ENCODE measurements at regions not wholly inside any gene's neighbourhood (a gene's known extent, or its start where the extent isn't known, plus 50 kb on each side); places are given as distances from the start of the nearest gene placed in this dataset.

DNA sequence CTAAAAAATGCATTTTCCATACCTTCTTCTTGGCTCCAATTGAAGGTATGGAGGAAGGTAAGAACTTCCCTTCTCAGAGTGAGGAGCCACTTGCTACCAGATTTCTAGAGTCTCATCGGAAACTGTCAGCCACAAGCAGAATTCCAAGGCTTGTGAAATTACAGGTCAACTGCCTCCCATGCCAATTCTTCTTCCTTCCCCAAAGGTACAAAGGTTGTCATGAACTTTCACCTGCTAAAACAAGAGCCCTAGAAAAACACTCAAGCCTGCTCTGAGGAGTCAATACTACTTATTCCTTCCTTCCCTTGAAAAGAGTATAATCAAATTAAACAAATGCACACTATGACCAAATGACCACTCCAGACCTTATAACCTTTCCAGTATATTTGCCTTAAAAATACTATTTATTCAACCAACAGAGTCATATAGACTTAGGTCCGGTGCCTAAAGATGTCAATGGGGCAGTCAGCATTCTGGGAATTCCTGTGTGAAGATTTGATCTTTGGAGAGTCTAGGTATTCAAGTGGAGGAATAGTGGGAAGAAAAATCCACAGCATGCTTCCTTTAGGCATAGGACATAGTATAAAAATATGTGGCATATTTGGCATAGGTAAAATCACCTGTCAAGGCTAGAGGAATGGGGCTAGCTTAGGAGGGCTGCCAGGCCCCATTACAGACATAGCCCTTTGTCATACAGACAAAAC lies 539.3 kb downstream of the LIG4 start:
- ChIA-PET RAD21 (ENCODE audit: low non-redundant PET in 1 of 2, low total read pairs in 2 of 2, uncharacterized antibody in 2 of 2, unreplicated experiment in 2 of 2) (no interaction called here), POLR2A (no interaction called here)
- intact Hi-C loops (cut with micrococcal nuclease), result no loop called here

DNA sequence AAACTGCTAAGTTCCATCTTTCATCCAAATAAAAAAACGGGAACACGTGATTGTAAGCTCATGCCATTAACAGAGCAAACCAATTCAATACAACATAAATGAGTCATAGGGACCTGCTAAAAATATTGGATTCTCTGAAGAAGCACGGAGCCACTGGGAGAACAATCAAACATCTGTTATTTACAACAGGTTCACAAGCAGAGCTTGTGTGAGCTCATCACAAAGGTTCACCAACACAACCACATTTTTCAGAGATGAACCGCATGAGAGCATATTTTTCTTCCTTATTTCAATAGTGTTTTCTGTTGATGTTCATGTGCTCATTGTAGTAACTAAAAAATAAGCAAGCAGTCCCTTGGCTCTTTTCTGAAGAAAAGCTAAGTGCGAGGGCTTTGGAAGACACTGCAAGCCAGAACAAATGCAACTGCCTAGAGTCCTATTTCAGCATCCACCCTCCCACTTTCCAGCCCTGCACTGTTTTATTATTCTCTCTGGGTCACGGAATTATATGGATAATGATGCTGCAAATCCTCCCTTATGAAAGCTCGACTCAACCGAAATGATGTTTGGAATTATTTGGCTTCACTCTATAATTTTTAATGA lies 545.8 kb downstream of the LIG4 start:
- BruUV-seq (replicated peaks), result no TSS peak
- Histone ChIP-seq H2AFZ (ENCODE audit: low read depth, low read length, poor library complexity, severe bottlenecking) (no peak overlapping the region), H3K4me1 (ENCODE audit: control insufficient read depth in 1 of 2, insufficient read depth in 2 of 2, low read length in 2 of 2) (no peaks in the 10 kb centered on the region), H3K27me3 (ENCODE audit: insufficient read depth, low read length) (no peaks in the 10 kb centered on the region), H3K4me3 (replicated peaks in 1 of 2; ENCODE audit: low read depth in 1 of 2, low read length in 2 of 2) (no peak overlapping the region), H3K9me2 (ENCODE audit: insufficient read depth) (no peaks in the 10 kb centered on the region), H3K79me2 (ENCODE audit: insufficient read depth, low read length) (no peaks in the 10 kb centered on the region), H3K4me2 (ENCODE audit: low read length) (no peak overlapping the region), H3K9ac (ENCODE audit: low read length) (no peak overlapping the region), H3K9me3 (ENCODE audit: control insufficient read depth in 1 of 2, insufficient read depth in 1 of 2, low read depth in 1 of 2, low read length in 2 of 2) (peaks cover 5 to 12% of the 10 kb centered on the region in 2 experiments; a peak in 2 of 4 replicates), H4K20me1 (ENCODE audit: insufficient read depth) (no peaks in the 10 kb centered on the region), H3K36me3 (ENCODE audit: control insufficient read depth in 1 of 2, insufficient read depth in 2 of 2, low read length in 2 of 2) (no peaks in the 10 kb centered on the region), H3K27ac (ENCODE audit: low read depth, low read length) (no peak overlapping the region)
- CTCF ChIA-PET, result no interaction called here
- DNase-seq (ENCODE audit: low read depth, low spot score) (no peak), ATAC-seq (no peak)
- POLR2A ChIA-PET, result no interaction called here
- intact Hi-C loops (cut with micrococcal nuclease), result no loop called here
- no peak for TF ChIP-seq JUND (IDR thresholded peaks at IDR 0.05)
- no peak for TF ChIP-seq CBX3 (IDR thresholded peaks at IDR 0.05; ENCODE audit: low read depth)
- no peak for TF ChIP-seq RAD21 (IDR thresholded peaks at IDR 0.05; ENCODE audit: low read depth)
- no peak for TF ChIP-seq TCF7L2 (IDR thresholded peaks at IDR 0.05; ENCODE audit: borderline replicate concordance, extremely low read depth, insufficient read depth, insufficient read length)
- RAD21 ChIA-PET (ENCODE audit: low non-redundant PET in 1 of 2, low total read pairs in 2 of 2, uncharacterized antibody in 2 of 2, unreplicated experiment in 2 of 2), result no interaction called here

More for the DNA sequence above, 539.3 kb downstream of the LIG4 start:
- H3K79me2 ChIP-seq (ENCODE audit: insufficient read depth, low read length), result no peaks in the 10 kb centered on the region
- no peak overlapping the region for H3K9ac ChIP-seq (ENCODE audit: low read length)
- no peak overlapping the region for H3K4me3 ChIP-seq (replicated peaks in 1 of 2; ENCODE audit: low read depth in 1 of 2, low read length in 2 of 2)
- CTCF ChIA-PET, result no interaction called here
- TF ChIP-seq SRF (IDR thresholded peaks at IDR 0.05; ENCODE audit: low read depth), result no peak
- TF ChIP-seq RAD21 (IDR thresholded peaks at IDR 0.05; ENCODE audit: low read depth), result no peak
- no peak for TF ChIP-seq EZH2phosphoT487 (IDR thresholded peaks at IDR 0.05; ENCODE audit: borderline replicate concordance)
- TF ChIP-seq ZNF274 (IDR thresholded peaks at IDR 0.05; ENCODE audit: low read depth, low read length), result no peak
- TF ChIP-seq ELF1 (IDR thresholded peaks at IDR 0.05; ENCODE audit: borderline replicate concordance, low read depth), result no peak
- TF ChIP-seq FOSL1 (IDR thresholded peaks at IDR 0.05; ENCODE audit: low read depth), result no peak
- ATAC-seq, result no peak
- no TSS peak for BruUV-seq (replicated peaks)
- no peak for DNase-seq (ENCODE audit: low read depth, low spot score)
- no peaks in the 10 kb centered on the region for H4K20me1 ChIP-seq (ENCODE audit: insufficient read depth)
- H3K4me1 ChIP-seq (ENCODE audit: control insufficient read depth in 1 of 2, insufficient read depth in 2 of 2, low read length in 2 of 2), result no peaks in the 10 kb centered on the region
- H3K9me3 ChIP-seq (ENCODE audit: control insufficient read depth in 1 of 2, insufficient read depth in 1 of 2, low read depth in 1 of 2, low read length in 2 of 2), result peaks cover 16 to 17% of the 10 kb centered on the region in 2 experiments; a peak in 2 of 4 replicates
- H3K9me2 ChIP-seq (ENCODE audit: insufficient read depth), result no peaks in the 10 kb centered on the region
- no peak overlapping the region for H2AFZ ChIP-seq (ENCODE audit: low read depth, low read length, poor library complexity, severe bottlenecking)
- no peak overlapping the region for H3K4me2 ChIP-seq (ENCODE audit: low read length)
- no peaks in the 10 kb centered on the region for H3K27me3 ChIP-seq (ENCODE audit: insufficient read depth, low read length)
- no peak overlapping the region for H3K27ac ChIP-seq (ENCODE audit: low read depth, low read length)
- no peaks in the 10 kb centered on the region for H3K36me3 ChIP-seq (ENCODE audit: control insufficient read depth in 1 of 2, insufficient read depth in 2 of 2, low read length in 2 of 2)
